WERI-Rb-1 (cell line): ENCODE measurements at regions not wholly inside any gene's neighbourhood (a gene's known extent, or its start where the extent isn't known, plus 50 kb on each side); places are given as distances from the start of the nearest gene placed in this dataset.
A peak's percentile ranks its signal among the peaks of the same experiment; 100 is the strongest.

Source experiments
- DNase-seq: peaks from one replicate; pipeline ENCODE4 v3.0.0-alpha.2; 2020
- H3K27ac ChIP-seq: fragments of 250-450 bp; sonication (Bioruptor Pico); 2 replicates; pipeline ENCODE4 v1.5.1; 2020; ENCODE audit warnings: mild to moderate bottlenecking, moderate library complexity
- H3K27me3 ChIP-seq: fragments of 250-450 bp; sonication (Bioruptor Pico); 2 replicates; pipeline ENCODE4 v1.5.1; 2021; ENCODE audit warnings: mild to moderate bottlenecking, low read depth, moderate library complexity; ENCODE audit not compliant: insufficient read depth, severe bottlenecking
- H3K36me3 ChIP-seq: fragments of 250-450 bp; sonication (Bioruptor Pico); 2 replicates; pipeline ENCODE4 v1.5.1; 2020; ENCODE audit warnings: mild to moderate bottlenecking, moderate library complexity
- H3K4me3 ChIP-seq: 2 replicates; pipeline ENCODE4 v1.5.1; 2011; ENCODE audit warnings: low read depth, mild to moderate bottlenecking, control low read depth, low read length
- H3K9me3 ChIP-seq: fragments of 250-450 bp; sonication (Bioruptor Pico); 2 replicates; pipeline ENCODE4 v1.5.1; 2021; ENCODE audit warnings: mild to moderate bottlenecking, moderate library complexity; ENCODE audit not compliant: severe bottlenecking
- CTCF ChIP-seq: IDR thresholded peaks from 2 replicates; pipeline ENCODE4 v1.5.1; 2011; ENCODE audit warnings: low read depth, mild to moderate bottlenecking, control low read depth, inconsistent platforms, low read length

- H3K27ac ChIP-seq, result no peak overlapping the region
- peak; percentile 59 for TF ChIP-seq CTCF
- H3K27me3 ChIP-seq, result no peaks in the 10 kb centered on the region
- no peaks in the 10 kb centered on the region for H3K9me3 ChIP-seq
- DNase-seq, result peak; percentile 57
- no peak overlapping the region for H3K4me3 ChIP-seq
- H3K36me3 ChIP-seq, result no peaks in the 10 kb centered on the region
Observed at GRCh38 chr9:89814340-89815040, 209.7 kb downstream of the GADD45G start.

GRCh38 chr9:89815061-89815902, 210.5 kb downstream of the GADD45G start:
- no peak overlapping the region for H3K27ac ChIP-seq
- no peak for TF ChIP-seq CTCF
- no peak for DNase-seq
- H3K4me3 ChIP-seq, result no peak overlapping the region
- no peaks in the 10 kb centered on the region for H3K27me3 ChIP-seq
- H3K36me3 ChIP-seq, result no peaks in the 10 kb centered on the region
- H3K9me3 ChIP-seq, result no peaks in the 10 kb centered on the region

GRCh38 chr9:89815903-89816573, 211.2 kb downstream of the GADD45G start:
- Histone ChIP-seq H3K4me3 (no peak overlapping the region), H3K36me3 (no peaks in the 10 kb centered on the region), H3K27me3 (no peaks in the 10 kb centered on the region), H3K27ac (no peak overlapping the region), H3K9me3 (no peaks in the 10 kb centered on the region)
- no peak for TF ChIP-seq CTCF
- DNase-seq, result no peak

- Histone ChIP-seq H3K27me3 (no peaks in the 10 kb centered on the region), H3K9me3 (no peaks in the 10 kb centered on the region), H3K4me3 (no peak overlapping the region), H3K36me3 (no peaks in the 10 kb centered on the region), H3K27ac (no peak overlapping the region)
- no peak for TF ChIP-seq CTCF
- peak; percentile 56 for DNase-seq
Observed at GRCh38 chr9:89817151-89817950, 212.5 kb downstream of the GADD45G start.

GRCh38 chr9:89820337-89820736, 215.5 kb downstream of the GADD45G start:
- TF ChIP-seq CTCF, result no peak

More at GRCh38 chr9:89820337-89820736, 215.5 kb downstream of the GADD45G start:
- no peaks in the 10 kb centered on the region for H3K27me3 ChIP-seq
- H3K36me3 ChIP-seq, result no peaks in the 10 kb centered on the region
- H3K9me3 ChIP-seq, result no peaks in the 10 kb centered on the region
- no peak overlapping the region for H3K27ac ChIP-seq
- DNase-seq, result no peak
- no peak overlapping the region for H3K4me3 ChIP-seq
